GOT3 (cell line): ENCODE measurements at regions not wholly inside any gene's neighbourhood (a gene's known extent, or its start where the extent isn't known, plus 50 kb on each side); places are given as distances from the start of the nearest gene placed in this dataset.

Experiments
- DNase-seq: peaks from one replicate; lab custom pipeline; 2025; ENCODE audit warnings: mixed read lengths; lab: John Stamatoyannopoulos, UW

- DNase-seq: no peak
These were observed 92.8 kb upstream of the TMEM168 start for GRCh38 chr7:112882991-112883390.

GRCh38 chr7:112882511-112882910 lies 92.3 kb upstream of the TMEM168 start:
- DNase-seq: no peak

- no peak for DNase-seq
These were observed 91.8 kb upstream of the TMEM168 start for GRCh38 chr7:112882022-112882421.

DNA sequence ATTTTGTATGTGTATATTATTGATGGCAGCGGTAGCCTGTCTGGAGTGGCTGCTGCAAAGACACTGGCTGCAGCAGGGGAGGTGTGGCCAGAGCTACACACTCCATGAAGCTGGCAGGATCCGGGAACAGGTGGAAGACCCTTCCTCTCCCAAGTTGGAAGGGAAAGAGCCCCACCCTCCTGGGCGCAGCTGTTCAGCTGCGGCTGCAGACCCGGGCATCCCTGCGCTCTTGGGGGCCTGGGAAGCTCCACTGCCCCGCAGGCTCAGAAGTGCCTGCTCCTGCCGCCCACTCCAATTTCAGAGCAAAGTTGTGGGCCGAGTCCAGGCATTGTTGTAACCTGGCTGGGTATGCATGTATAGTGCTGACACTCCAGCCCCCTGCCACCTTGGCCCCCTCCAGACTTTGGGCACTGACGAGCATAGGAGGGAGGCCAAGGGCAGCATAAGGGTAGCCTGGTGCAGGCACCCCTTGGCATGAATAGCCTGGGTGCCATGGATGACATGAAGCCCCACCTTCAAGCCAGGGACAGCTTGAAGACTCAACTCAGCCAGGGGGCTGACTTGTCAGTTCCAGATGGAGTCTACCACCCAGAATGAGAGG lies 90.7 kb upstream of the TMEM168 start:
- no peak for DNase-seq

DNA sequence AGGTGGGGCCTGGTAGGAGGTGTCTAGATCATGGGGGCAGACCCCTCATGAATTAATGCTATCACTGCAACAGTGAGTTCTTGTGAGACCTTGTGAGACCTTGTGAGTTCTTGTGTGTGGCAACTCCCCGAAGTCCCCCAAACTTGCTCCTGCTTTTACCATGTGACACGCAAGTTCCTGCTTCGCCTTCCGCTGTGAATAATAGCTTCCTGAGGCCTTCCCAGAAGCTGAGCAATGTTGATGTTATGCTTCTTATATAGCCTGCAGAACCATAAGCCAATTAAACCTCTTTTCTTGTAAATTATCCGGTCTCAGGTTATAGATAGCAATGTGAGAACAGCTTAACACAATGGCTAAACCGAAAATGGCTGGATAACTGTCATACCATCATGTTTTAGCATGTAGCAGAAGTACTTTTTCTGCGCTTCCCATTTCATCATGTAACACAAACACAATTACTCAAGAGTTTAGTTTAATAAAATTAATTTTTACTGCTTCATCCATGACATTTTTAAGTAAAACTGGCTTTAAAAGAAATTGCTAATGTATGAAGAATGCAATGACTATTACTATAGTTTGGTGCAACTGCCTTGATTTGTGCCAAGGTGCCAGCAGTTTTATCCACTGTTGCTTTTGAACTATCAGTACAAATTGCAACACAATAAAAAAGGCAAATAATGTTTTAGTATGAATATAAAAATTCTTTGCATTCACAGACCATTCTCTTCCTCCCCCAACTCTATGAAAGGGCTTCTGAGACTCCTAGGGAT lies 87.7 kb upstream of the TMEM168 start:
- no peak for DNase-seq

- DNase-seq: no peak
These were observed 86.7 kb upstream of the TMEM168 start for GRCh38 chr7:112876877-112877276.

DNA sequence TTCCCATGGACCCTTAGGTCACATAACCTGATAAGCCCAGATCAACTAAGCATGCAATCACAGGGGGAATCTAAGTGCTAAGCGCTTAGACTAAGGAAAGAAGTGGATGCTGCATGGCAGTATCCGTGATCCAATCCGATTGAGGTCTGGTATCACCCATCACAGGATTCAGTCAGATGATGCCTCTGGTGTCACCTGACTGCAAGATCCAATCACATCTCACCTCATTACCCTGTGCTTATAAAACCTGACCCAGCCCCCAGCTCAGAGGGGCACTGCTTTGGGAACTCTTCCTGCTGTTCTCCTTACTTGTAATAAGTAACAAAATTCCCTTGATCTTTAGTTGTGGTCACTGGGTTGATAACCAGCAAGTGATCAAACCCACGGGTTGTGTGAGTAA lies 84.7 kb upstream of the TMEM168 start:
- DNase-seq: no peak

GRCh38 chr7:112873831-112874553 lies 83.8 kb upstream of the TMEM168 start:
- DNase-seq: no peak

GRCh38 chr7:112869111-112869774 lies 79.0 kb upstream of the TMEM168 start:
- DNase-seq: no peak

DNA sequence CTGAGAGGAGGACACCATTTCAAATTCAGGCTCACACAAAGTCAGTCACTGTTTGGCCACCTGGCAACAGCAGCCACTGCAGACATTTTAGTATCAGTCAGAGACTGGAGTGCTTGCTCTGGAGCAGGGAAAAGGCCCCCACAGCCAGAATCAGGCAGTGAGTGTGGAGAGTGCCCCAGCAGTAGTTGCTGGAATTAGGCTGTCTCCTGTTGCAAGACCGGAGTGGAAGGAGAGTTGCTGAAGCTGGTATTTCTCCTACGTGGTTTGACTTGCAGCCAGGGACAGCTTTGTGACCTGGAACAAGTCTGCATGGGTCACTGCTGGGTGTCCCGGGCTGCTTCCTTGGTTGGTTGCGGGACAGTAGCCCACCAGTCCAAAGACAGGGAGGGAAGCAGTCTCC lies 78.4 kb upstream of the TMEM168 start:
- DNase-seq: no peak

- no peak for DNase-seq
These were observed 76.2 kb upstream of the TMEM168 start for GRCh38 chr7:112866424-112866823.

DNA sequence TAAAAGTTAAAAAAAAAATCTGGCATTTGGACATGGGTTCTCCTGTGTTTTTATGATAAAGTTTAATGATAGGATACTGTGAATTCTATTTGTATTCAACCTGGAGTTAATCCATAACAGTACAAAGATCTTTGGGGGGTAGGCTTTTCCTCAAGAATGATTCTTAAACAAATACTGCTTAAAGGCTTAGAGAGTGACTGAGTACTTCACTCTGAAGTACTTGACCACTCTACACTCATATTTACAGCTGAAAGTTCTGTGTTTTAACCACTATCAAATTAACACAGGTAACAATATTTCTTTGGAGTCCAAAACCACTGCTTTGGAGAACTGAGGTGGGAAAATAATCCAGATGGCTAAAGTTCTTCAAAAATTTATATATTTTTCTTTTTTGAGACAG lies 74.2 kb upstream of the TMEM168 start:
- no peak for DNase-seq

DNA sequence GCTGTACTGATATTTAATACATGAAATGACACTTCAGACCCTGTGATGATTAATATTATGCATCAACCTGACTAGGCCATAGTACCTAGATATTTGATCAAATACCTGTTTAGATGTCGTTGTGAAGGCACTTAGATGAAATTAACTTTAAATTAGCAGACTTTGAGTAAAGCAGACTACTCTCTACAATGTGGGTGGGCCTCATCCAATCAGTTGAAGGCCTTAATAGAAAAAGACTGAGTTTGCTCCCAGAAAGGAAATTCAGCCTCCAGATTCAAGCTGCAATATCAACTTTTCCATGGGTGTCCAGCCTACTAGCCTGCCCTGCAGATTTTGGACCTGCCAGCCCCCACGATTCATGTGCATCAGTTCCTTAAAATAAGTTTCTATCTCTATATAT lies 68.6 kb upstream of the TMEM168 start:
- DNase-seq: no peak

- DNase-seq: no peak
These were observed 65.0 kb upstream of the TMEM168 start for GRCh38 chr7:112855227-112855626.

- no peak for DNase-seq
These were observed 64.0 kb upstream of the TMEM168 start for GRCh38 chr7:112854169-112854568.

DNA sequence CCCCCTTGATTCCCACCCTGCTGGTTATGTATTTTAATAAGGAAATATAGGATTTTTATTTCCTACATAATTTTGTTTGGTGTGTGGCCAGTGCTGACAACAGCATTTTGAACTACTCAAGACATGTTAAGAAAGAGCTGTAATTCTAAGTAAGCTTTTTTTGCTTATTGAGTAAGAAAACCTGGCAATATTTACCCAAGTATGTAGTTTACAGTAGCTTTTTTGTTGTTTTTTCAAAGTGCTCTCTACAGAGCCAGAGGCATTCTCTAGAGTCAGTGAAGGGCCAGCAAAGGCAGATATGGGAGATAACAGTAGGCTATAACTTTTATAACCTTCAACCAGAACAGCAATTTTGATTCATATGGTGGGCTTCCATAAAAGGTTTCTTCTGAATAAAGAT lies 63.2 kb upstream of the TMEM168 start:
- DNase-seq: no peak

- no peak for DNase-seq
These were observed 53.0 kb upstream of the TMEM168 start for GRCh38 chr7:112843151-112843550.
